Stromal cell of bone marrow (primary cell): ENCODE measurements at regions not wholly inside any gene's neighbourhood (a gene's known extent, or its start where the extent isn't known, plus 50 kb on each side); places are given as distances from the start of the nearest gene placed in this dataset.
"Not testable (repeated sequence)": the region's sequence is repeated elsewhere in the genome, so short reads cannot be mapped to it uniquely, and the experiment has no call there.

Experiments
- DNase-seq: peaks from one replicate; pipeline ENCODE4 v3.0.0-alpha.2; 2012; ENCODE audit warnings: low read depth

- DNase-seq = no peak
These were observed 1654.4 kb upstream of the SPRY2 start for GRCh38 chr13:81995316-81995715.

GRCh38 chr13:81990652-81991051 is 1649.7 kb upstream of the SPRY2 start:
- no peak for DNase-seq

- no peak for DNase-seq
These were observed 1647.6 kb upstream of the SPRY2 start for GRCh38 chr13:81988567-81988966.

- DNase-seq = no peak
These were observed 1646.9 kb upstream of the SPRY2 start for GRCh38 chr13:81987677-81988357.

GRCh38 chr13:81987159-81987558 is 1646.2 kb upstream of the SPRY2 start:
- DNase-seq = no peak

- DNase-seq = no peak
These were observed 1645.4 kb upstream of the SPRY2 start for GRCh38 chr13:81986308-81986707.

GRCh38 chr13:81957121-81957520 is 1616.2 kb upstream of the SPRY2 start:
- no peak for DNase-seq

- DNase-seq = peak; percentile 0
These were observed 1589.1 kb upstream of the SPRY2 start for GRCh38 chr13:81929988-81930387.

GRCh38 chr13:81927347-81927746 is 1586.4 kb upstream of the SPRY2 start:
- DNase-seq = no peak

GRCh38 chr13:81917810-81918209 is 1576.9 kb upstream of the SPRY2 start:
- no peak for DNase-seq

GRCh38 chr13:81916461-81916860 is 1575.5 kb upstream of the SPRY2 start:
- DNase-seq = no peak

- DNase-seq = no peak
These were observed 1567.0 kb upstream of the SPRY2 start for GRCh38 chr13:81907787-81908372.

GRCh38 chr13:81888855-81889254 is 1547.9 kb upstream of the SPRY2 start:
- no peak for DNase-seq

- DNase-seq = no peak
These were observed 1534.0 kb upstream of the SPRY2 start for GRCh38 chr13:81874681-81875661.

- no peak for DNase-seq
These were observed 1533.3 kb upstream of the SPRY2 start for GRCh38 chr13:81874253-81874652.

GRCh38 chr13:81872581-81872980 is 1531.7 kb upstream of the SPRY2 start:
- DNase-seq = no peak

GRCh38 chr13:81871751-81872325 is 1530.9 kb upstream of the SPRY2 start:
- DNase-seq = not testable (repeated sequence)

GRCh38 chr13:81848291-81848690 is 1507.4 kb upstream of the SPRY2 start:
- no peak for DNase-seq

- no peak for DNase-seq
These were observed 1505.8 kb upstream of the SPRY2 start for GRCh38 chr13:81846771-81847170.

- no peak for DNase-seq
These were observed 1480.3 kb upstream of the SPRY2 start for GRCh38 chr13:81821259-81821658.

GRCh38 chr13:81800433-81800832 is 1459.5 kb upstream of the SPRY2 start:
- DNase-seq = no peak

GRCh38 chr13:81795710-81796109 is 1454.8 kb upstream of the SPRY2 start:
- no peak for DNase-seq
